ENCODE measurements at regions not wholly inside any gene's neighbourhood (a gene's known extent, or its start where the extent isn't known, plus 50 kb on each side); places are given as distances from the start of the nearest gene placed in this dataset.

GRCh38 chr13:74084375-74084935, 49.7 kb downstream of the KLF12 start:
- Mint-ChIP-seq H3K9me3 (peaks cover 5% of the 10 kb centered on the region), H3K27me3 (ENCODE audit: low read depth) (no peaks in the 10 kb centered on the region), H3K4me3 (no peak overlapping the region), H3K4me1 (peaks cover 30% of the 10 kb centered on the region), H3K36me3 (peaks cover 5% of the 10 kb centered on the region), H3K27ac (peak overlapping the region; percentile 28)
- TF ChIP-seq, protein P1, sequence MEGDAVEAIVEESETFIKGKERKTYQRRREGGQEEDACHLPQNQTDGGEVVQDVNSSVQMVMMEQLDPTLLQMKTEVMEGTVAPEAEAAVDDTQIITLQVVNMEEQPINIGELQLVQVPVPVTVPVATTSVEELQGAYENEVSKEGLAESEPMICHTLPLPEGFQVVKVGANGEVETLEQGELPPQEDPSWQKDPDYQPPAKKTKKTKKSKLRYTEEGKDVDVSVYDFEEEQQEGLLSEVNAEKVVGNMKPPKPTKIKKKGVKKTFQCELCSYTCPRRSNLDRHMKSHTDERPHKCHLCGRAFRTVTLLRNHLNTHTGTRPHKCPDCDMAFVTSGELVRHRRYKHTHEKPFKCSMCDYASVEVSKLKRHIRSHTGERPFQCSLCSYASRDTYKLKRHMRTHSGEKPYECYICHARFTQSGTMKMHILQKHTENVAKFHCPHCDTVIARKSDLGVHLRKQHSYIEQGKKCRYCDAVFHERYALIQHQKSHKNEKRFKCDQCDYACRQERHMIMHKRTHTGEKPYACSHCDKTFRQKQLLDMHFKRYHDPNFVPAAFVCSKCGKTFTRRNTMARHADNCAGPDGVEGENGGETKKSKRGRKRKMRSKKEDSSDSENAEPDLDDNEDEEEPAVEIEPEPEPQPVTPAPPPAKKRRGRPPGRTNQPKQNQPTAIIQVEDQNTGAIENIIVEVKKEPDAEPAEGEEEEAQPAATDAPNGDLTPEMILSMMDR (IDR thresholded peaks at IDR 0.05; ENCODE audit: unreplicated experiment): no peak
- no peak for DNase-seq (ENCODE audit: low spot score in 2 of 2, unreplicated experiment in 2 of 2)

DNA sequence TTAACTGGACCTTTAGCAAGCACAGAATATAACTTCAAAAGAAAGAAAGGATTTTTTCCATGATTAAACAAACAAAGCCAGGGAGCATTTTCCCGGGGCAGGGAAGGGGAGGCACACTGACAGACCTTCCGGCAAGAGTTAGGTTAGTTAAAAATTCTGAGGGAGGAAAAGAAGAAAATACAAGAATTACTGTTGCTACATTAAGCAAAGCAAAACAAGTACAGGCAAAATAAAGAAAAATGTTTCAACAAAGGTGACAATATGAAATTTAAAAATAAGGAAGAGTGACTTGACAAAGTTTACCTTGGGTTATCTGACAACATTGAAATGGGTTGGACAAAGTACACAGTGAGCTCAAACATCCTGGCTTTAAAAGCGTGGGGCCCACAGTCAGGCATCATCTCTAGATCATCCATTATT, 51.5 kb downstream of the KLF12 start:
- DNase-seq (ENCODE audit: low spot score in 2 of 2, unreplicated experiment in 2 of 2): no peak
- Mint-ChIP-seq H3K36me3 (peaks cover 8% of the 10 kb centered on the region), H3K9me3 (peaks cover 5% of the 10 kb centered on the region), H3K4me3 (no peak overlapping the region), H3K27ac (peak overlapping the region; percentile 86), H3K4me1 (peaks cover 28% of the 10 kb centered on the region), H3K27me3 (ENCODE audit: low read depth) (no peaks in the 10 kb centered on the region)
- TF ChIP-seq, protein P1 (IDR thresholded peaks at IDR 0.05; ENCODE audit: unreplicated experiment): no peak

DNA sequence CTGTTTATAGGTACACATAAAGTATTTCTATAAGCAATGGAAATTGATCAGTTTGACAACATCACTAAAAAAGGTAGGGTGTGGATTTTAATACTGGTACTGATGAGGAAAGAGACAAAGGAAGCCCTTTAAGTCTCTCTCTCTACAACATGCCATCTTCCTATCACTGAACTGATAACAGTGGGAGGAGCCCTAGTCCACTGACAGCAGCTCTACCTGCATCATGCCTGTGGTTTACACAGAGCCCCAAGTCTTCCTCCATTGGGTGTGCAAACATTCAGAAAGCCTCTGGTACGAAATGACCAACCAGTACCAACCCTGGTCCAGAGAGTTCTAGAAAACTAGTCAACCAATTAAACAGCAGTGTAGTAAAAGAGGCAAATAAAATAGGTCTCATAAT, 53.4 kb downstream of the KLF12 start:
- H3K27me3 Mint-ChIP-seq (ENCODE audit: low read depth): no peaks in the 10 kb centered on the region
- TF ChIP-seq, protein P1 (IDR thresholded peaks at IDR 0.05; ENCODE audit: unreplicated experiment): no peak
- no peak overlapping the region for H3K4me3 Mint-ChIP-seq
- peaks cover 5% of the 10 kb centered on the region for H3K36me3 Mint-ChIP-seq
- peaks cover 5% of the 10 kb centered on the region for H3K9me3 Mint-ChIP-seq
- DNase-seq (ENCODE audit: low spot score in 2 of 2, unreplicated experiment in 2 of 2): no peak
- H3K4me1 Mint-ChIP-seq: peaks cover 31% of the 10 kb centered on the region
- H3K27ac Mint-ChIP-seq: no peak overlapping the region

DNA sequence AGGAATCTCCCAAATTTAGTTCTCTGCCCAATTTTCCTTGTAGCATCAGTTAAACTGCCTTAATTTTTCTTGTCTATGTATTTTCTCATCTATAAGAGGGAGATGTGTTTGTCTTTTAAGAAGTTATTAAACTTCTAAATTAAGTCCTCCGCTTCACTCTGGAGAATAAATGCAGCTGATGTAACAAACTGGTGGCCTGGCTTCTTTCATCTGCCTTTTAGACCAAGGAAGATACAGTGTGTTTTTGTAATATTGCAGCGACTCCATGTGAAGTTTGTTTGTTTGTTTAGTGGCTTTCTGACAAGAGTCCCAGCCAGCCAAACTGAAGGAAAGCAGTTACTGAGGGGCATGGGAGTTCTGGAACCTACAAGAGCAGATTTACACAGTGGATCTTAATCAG, 56.4 kb downstream of the KLF12 start:
- H3K36me3 Mint-ChIP-seq: peaks cover 5% of the 10 kb centered on the region

GRCh38 chr13:74077375-74077774, 56.8 kb downstream of the KLF12 start:
- DNase-seq (ENCODE audit: low spot score in 2 of 2, unreplicated experiment in 2 of 2): no peak
- Mint-ChIP-seq H3K4me3 (no peak overlapping the region), H3K27me3 (ENCODE audit: low read depth) (no peaks in the 10 kb centered on the region), H3K9me3 (peaks cover 4% of the 10 kb centered on the region), H3K4me1 (peaks cover 33% of the 10 kb centered on the region), H3K36me3 (peaks cover 5% of the 10 kb centered on the region), H3K27ac (peak overlapping the region; percentile 76)
- TF ChIP-seq, protein P1 (IDR thresholded peaks at IDR 0.05; ENCODE audit: unreplicated experiment): no peak

More for the DNA sequence above, 56.4 kb downstream of the KLF12 start:
- Mint-ChIP-seq H3K4me3 (no peak overlapping the region), H3K27me3 (ENCODE audit: low read depth) (no peaks in the 10 kb centered on the region), H3K27ac (peak overlapping the region; percentile 76), H3K4me1 (peaks cover 37% of the 10 kb centered on the region), H3K9me3 (peaks cover 5% of the 10 kb centered on the region)
- DNase-seq (ENCODE audit: low spot score in 2 of 2, unreplicated experiment in 2 of 2): no peak
- TF ChIP-seq, protein P1 (IDR thresholded peaks at IDR 0.05; ENCODE audit: unreplicated experiment): no peak

DNA sequence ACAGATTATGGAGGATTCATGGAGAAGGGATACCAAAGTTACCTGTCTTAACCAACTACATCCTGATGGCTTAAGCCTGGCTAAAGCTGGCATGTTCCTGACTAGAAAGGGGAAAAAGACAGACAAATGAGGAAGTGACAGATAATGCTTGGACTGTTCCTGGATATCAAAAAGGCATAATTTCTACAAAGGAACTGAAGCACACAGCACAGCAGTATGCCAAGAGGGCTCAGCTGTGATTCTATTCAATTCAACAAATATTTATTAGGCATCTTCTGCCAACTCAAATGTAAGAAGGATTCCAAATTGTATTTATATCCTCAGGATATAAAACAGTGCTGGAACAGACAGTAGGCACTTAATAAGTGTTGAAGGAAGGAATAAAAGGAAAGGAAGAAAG, 59.5 kb downstream of the KLF12 start:
- DNase-seq (ENCODE audit: low spot score in 2 of 2, unreplicated experiment in 2 of 2): no peak
- TF ChIP-seq, protein P1 (IDR thresholded peaks at IDR 0.05; ENCODE audit: unreplicated experiment): no peak
- no peak overlapping the region for H3K4me3 Mint-ChIP-seq
- peaks cover 30% of the 10 kb centered on the region for H3K4me1 Mint-ChIP-seq
- peak overlapping the region; percentile 81 for H3K27ac Mint-ChIP-seq
- no peaks in the 10 kb centered on the region for H3K27me3 Mint-ChIP-seq (ENCODE audit: low read depth)
- peaks cover 4% of the 10 kb centered on the region for H3K9me3 Mint-ChIP-seq
- peaks cover 10% of the 10 kb centered on the region for H3K36me3 Mint-ChIP-seq

Data from mesothelial cell of epicardium (in vitro differentiated cells).